HG03103 (cell line): ENCODE measurements at regions not wholly inside any gene's neighbourhood (a gene's known extent, or its start where the extent isn't known, plus 50 kb on each side); places are given as distances from the start of the nearest gene placed in this dataset.
"Not testable (repeated sequence)": the region's sequence is repeated elsewhere in the genome, so short reads cannot be mapped to it uniquely, and the experiment has no call there.

ENCODE experiments used
- ATAC-seq: cut with Tn5 transposase; IDR thresholded peaks from one replicate; pipeline ENCODE4 v1.9.1; 2021; ENCODE audit warnings: low read depth; ENCODE audit not compliant: unreplicated experiment

DNA sequence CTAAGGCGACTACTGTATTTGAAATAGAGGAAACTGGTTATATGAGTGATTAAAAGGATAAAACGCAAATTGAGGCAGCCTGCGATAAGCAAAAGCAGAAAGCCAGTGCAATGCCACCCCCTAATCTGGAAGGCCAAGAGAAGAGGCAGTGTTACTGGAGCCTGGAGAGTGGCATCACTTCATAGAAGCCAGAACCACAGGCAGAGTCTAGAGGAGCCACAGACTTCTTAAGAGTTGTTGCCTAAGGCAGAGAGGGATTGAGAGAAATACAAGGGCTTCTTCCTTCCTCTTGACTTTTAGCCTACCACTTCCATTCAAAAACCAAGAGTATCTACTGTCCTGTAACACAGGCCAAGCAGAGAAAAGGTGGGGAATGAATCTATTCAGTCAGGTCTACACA lies 94.9 kb upstream of the SKAP2 start:
- ATAC-seq: no peak

DNA sequence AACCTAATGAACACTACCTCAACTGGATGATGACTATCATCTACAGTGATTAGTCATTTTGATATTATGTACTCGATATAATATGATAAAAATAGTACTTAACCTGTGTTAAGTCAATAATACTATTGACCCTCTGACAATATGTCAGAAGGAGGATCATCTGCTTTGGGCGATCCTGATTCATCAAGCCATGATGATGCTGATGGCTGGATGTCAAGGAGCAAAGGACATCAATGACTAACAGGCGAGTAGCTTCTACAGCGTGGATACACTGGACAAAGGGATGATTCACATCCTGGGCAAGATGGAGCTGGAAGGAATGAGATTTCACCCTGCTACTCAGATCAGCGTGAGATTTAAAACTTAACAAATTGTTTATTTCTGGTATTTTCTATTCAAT lies 94.4 kb upstream of the SKAP2 start:
- ATAC-seq: no peak

GRCh38 chr7:26955516-26955915 lies 91.1 kb upstream of the SKAP2 start:
- ATAC-seq: no peak

GRCh38 chr7:26954951-26955350 lies 90.6 kb upstream of the SKAP2 start:
- ATAC-seq: no peak

DNA sequence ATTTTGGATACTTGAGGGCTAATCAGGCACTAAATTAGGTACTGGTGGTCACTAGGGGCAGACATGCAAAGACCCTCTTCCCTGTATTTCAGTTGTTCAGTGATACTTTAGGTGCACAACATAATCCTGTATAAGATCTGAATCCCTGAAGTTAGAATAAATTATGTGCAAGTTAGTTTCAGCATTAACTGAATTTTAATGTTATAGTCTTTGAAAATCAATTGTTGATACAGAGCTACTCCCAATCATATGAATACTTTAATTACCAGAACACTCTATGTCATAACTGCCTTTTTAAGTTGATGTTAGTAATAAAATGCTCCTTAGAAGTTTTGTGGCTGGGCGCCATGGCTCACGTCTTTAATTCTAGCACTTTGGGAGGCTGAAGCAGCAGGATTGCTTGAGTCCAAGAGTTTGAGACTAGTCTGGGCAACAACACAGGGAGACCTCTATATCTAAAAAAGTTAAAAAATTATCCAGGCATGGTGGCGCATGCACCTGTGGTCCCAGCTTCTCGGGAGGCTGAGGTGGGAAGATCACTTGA lies 87.1 kb upstream of the SKAP2 start:
- ATAC-seq: no peak

DNA sequence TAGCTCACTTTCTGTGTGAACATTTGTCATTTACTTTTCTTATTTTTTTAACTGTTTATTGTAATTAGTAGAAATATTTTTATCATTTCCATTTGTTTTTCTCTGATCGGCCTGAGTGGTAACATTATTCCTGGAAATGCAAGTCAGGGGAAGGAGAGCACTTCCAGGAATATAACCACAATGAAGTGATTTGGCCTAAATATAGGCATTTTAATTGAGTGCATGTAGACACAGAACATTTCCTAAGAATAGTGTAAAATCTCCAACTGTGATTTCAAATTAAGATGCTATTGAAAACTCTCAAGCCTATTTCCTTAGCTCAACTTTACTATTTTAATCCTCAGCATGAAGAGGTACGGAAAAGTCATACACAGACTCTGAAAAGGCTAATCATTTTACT lies 86.5 kb upstream of the SKAP2 start:
- no peak for ATAC-seq

DNA sequence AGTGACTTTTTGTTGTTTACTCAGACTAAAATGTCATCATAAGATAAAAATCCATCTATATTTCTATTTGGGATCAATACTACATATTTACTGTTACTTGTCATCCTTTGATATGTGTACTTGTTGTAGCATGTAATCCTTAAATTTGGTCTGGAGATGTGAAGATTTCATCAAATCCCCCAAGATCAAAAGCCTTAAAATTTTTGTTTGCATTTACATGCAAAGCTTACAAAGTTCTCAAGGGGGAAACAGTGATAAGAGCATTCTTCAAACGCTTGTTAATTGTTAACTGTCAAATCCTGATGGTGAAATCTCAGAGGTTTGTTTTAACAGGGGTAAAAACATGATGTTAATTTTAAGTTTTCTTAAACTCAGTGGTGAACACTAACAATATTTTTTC lies 84.9 kb upstream of the SKAP2 start:
- no peak for ATAC-seq

- ATAC-seq: no peak
These were observed 84.3 kb upstream of the SKAP2 start for GRCh38 chr7:26948617-26949118.

GRCh38 chr7:26944501-26945358 lies 80.3 kb upstream of the SKAP2 start:
- no peak for ATAC-seq

DNA sequence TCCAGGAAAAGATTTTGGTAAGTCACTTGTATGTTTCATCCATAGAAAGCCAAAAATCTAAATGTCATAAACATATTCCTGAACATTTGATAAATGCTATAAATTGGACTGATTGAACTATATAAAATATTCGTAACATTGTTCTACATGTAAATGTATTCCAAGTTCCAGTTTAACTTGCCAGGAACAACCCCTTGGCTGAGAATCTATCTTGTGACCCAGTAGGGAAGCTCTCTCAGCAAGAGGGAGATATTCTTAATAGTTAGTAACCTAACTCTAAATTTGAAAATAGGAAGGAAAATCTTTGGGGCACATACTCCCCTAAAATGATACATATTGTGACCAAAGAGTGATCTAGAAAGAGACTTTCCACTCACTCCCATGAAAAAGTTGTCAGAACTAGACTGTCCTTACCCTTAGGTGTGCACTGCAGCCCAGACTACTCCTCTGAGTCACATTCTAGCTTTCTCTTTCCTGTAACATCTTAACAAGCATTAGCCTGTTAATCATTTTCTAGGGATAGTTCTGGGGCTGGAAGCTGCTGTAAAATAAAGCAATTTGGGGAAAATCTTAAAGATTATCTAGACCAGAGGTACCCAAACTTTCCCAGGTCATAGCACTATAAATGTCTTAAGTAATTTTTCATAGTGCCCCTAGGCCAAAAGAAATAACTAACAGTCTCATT lies 73.7 kb upstream of the SKAP2 start:
- no peak for ATAC-seq

DNA sequence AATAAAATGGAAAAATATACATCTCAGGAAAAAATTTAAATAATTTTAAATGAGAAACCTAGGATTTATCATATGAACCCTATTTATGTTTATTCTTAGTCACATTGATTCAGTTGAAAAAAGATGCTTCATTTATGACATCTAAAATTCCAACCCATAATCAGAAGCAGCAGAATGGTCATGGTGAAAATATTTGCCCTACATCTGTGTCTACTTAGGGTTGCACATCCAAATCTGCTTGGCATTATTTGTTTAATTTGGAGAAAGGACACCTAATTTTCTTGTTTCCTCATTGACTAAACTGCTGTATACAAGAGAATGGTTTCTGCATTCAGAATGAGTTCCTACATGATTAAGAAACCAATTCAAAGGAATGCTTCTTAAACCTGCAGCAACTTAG lies 72.9 kb upstream of the SKAP2 start:
- ATAC-seq: no peak

GRCh38 chr7:26932616-26933015 lies 68.2 kb upstream of the SKAP2 start:
- ATAC-seq: not testable (repeated sequence)

GRCh38 chr7:26930845-26931244 lies 66.5 kb upstream of the SKAP2 start:
- no peak for ATAC-seq

DNA sequence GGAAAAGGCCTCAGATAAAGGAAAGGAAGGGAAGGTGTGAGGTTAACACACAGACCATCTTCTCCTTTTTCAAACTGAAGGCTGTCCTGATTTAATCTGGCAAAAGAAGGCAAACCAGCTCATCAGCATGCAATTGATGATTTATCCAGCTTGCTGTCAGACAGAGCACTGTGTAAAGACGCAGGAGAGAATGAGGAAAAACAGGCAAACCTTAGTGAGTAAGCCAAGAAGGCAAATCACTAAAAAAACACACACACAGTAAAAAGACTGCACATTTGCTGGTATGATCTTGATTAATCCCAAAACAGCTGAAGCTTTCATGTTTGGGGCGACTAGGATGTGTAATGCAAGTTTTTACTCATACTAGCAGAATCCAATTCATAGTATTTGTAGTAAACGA lies 65.8 kb upstream of the SKAP2 start:
- no peak for ATAC-seq

- ATAC-seq: no peak
These were observed 64.4 kb upstream of the SKAP2 start for GRCh38 chr7:26928703-26929347.

DNA sequence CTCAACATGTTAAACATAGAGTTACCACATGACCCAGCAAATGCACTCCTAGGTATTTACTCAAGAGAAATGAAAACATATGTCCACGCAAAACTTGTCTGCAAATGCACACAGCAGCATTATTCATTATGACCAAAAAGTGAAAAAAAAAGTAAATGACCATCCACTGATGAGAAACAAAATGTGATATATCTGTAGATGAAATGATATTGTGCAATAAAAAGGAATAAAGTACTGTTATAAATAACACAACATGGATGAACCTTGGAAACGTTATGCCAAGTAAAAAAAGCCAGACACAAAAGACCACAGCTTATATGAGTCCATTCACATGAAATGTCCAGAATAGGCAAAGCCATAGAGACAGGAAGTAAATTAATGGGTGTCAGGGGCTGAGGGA lies 61.4 kb upstream of the SKAP2 start:
- ATAC-seq: no peak

DNA sequence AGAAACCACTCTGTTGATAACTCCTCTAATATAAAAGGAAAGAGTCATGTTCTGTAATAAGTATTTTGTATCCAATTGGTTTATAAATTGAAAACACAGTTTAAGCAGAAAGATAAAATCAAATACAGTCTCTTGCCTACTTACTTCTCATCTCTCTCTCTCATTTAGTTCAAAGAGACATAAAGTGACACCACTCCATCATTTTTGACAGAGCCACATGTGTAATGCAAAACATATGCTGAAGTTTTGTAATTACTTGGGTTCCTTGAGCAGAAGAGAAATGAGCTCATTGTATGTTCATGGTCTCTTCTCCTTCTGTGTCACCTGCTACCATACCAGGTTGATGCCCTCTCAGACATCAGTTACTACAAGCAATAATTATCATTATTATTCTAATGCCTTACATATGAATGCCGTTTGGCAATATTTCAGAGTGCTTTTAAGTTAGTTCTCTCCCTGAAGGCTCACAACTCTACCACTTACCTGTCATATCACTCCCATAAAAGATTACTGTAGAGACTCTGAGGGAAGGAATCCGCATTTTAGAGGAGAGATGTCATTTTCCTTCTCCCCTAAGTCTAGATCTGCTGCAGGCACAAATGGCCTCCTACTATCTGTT lies 59.9 kb upstream of the SKAP2 start:
- ATAC-seq: no peak

- no peak for ATAC-seq
These were observed 55.6 kb upstream of the SKAP2 start for GRCh38 chr7:26919906-26920493.

- no peak for ATAC-seq
These were observed 53.9 kb upstream of the SKAP2 start for GRCh38 chr7:26918241-26918640.

GRCh38 chr7:26916779-26917320 lies 52.5 kb upstream of the SKAP2 start:
- no peak for ATAC-seq
